ENCODE measurements at regions not wholly inside any gene's neighbourhood (a gene's known extent, or its start where the extent isn't known, plus 50 kb on each side); places are given as distances from the start of the nearest gene placed in this dataset.
A peak's percentile ranks its signal among the peaks of the same experiment; 100 is the strongest.

GRCh38 chr2:220855296-220855695 is 716.8 kb downstream of the EPHA4 start:
- no peak for DNase-seq (ENCODE audit: low spot score)

DNA sequence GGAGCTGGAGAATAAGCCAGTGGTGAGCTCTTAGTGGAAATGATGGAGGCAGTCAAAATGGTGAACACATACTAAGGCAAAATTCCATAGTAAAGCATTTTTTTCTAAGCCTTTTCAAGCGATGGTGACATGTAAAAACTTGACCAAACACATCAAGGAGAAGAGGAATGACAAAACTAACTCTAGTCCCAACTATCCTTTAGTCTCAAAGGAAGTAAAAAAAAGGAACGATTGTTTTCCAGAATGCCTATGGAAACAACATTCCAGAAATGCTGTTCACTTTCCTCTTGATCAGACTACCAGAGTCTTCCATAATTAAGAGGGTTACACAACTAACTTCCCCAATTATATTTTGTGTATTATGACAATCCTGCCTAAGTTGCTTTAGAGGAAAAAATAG is 715.6 kb downstream of the EPHA4 start:
- no peak for DNase-seq (ENCODE audit: low spot score)

- DNase-seq (ENCODE audit: low spot score), result no peak
Observed at GRCh38 chr2:220857368-220857767, 714.7 kb downstream of the EPHA4 start.

GRCh38 chr2:220858101-220858500 is 714.0 kb downstream of the EPHA4 start:
- no peak for DNase-seq (ENCODE audit: low spot score)

DNA sequence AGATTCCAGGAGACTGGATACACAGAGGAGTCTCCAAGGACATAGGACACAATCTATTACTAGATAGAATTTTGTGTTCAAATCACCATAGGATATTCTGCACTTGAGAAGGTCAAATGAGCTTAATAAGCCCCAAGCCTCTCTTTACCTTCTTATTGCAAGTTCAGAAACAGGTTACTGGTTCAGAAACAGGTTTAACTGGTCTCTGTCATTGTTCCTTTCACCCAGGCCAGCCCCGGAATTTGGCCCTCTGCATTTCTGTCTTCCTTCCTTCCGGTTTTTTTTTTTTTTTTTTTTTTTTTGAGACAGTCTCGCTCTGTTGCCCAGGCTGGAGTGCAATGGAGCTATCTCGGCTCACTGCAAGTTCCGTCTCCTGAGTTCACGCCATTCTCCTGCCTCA is 700.2 kb downstream of the EPHA4 start:
- DNase-seq (ENCODE audit: low spot score), result no peak

- DNase-seq (ENCODE audit: low spot score), result no peak
Observed at GRCh38 chr2:220876080-220876824, 695.9 kb downstream of the EPHA4 start.

- DNase-seq (ENCODE audit: low spot score), result no peak
Observed at GRCh38 chr2:220877491-220877890, 694.6 kb downstream of the EPHA4 start.

DNA sequence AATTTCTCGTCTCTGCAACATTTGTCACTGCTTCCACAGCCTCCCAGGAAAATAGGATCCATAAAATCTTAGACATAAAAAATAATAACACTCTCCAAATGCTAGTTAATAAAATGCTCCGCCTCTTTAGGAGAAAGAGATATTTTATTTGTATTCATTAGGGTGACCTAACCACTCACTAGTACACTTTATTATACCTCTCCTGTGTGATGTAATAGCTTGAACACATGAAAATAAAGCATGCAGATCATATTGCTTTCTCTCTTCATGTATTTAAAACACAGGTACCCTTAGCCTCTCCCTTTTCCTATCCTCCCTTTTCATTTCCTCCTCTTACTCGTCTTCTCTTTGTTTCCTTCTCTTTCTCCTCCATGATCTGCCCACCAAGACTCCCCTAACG is 694.2 kb downstream of the EPHA4 start:
- no peak for DNase-seq (ENCODE audit: low spot score)

- DNase-seq (ENCODE audit: low spot score), result no peak
Observed at GRCh38 chr2:220880623-220881596, 691.2 kb downstream of the EPHA4 start.

DNA sequence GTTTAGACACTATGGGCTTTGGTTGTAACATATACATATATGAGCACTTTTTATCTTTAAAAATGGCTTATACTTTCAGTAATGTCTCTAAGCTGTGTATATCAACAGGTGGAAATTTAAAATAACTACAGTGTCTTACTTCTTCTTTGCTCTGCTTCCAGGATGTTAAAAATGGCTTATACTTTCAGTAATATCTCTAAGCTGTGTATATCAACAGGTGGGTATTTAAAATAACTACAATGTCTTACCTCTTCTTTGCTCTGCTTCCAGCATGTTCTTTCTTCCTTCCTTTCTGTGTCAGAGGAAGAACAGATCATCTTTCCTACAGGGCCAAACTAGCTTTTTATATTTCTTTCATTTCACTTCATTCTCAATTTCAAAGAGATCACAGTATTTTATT is 689.6 kb downstream of the EPHA4 start:
- DNase-seq (ENCODE audit: low spot score), result no peak

- no peak for DNase-seq (ENCODE audit: low spot score)
Observed at GRCh38 chr2:220885593-220885992, 686.5 kb downstream of the EPHA4 start.

DNA sequence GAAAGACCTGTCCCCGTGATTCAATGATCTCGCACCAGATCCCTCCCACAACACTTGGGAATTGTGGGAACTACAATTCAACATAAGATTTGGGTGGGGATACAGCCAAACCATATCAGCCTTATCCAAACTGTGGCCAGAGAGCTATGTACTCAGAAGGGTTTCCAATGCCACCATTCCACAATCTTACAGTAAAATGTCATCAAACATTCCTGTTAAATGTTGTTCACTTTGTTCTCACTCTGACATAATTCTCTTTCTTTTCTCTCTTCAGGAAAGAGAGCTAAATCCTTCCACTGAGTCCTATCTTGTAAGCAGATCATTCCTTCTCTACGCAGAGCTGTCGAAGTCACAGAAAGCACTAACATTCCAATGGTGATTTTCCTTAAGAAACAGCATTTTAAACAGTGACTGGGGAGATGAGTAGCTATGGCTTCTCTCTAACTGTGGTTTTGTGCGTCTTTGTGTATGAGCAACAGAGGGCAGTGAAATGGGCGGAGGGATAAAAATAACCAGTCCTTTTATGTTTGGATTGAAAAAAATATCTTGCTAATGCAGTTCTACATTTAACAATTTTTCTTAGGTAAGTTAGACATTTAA is 684.7 kb downstream of the EPHA4 start:
- no peak for DNase-seq (ENCODE audit: low spot score)

- DNase-seq (ENCODE audit: low spot score), result no peak
Observed at GRCh38 chr2:220887876-220888275, 684.2 kb downstream of the EPHA4 start.

- DNase-seq (ENCODE audit: low spot score), result no peak
Observed at GRCh38 chr2:220890931-220891330, 681.2 kb downstream of the EPHA4 start.

GRCh38 chr2:220891405-220891804 is 680.7 kb downstream of the EPHA4 start:
- DNase-seq (ENCODE audit: low spot score), result peak; percentile 65

- no peak for DNase-seq (ENCODE audit: low spot score)
Observed at GRCh38 chr2:220892018-220892634, 680.0 kb downstream of the EPHA4 start.

- no peak for DNase-seq (ENCODE audit: low spot score)
Observed at GRCh38 chr2:220893411-220893810, 678.7 kb downstream of the EPHA4 start.

- DNase-seq (ENCODE audit: low spot score), result no peak
Observed at GRCh38 chr2:220894069-220894468, 678.0 kb downstream of the EPHA4 start.

DNA sequence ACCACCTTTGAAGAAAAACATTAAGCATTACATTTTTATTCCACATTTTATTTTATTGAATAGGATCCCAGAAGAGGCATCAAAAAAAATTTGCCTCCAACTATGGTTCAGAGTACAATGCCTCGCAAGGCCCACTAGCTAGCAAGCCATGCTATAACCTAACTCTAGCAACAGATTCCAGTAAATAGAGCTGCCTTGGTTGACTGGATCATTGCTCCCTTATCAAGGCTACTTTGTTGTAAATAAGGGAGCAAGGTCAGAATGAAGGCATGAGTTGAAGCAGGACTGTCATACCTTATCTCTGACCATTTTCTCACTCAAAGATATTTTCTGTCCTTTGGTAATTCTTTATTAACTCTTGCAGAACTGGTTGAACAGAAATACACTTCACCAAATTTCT is 672.6 kb downstream of the EPHA4 start:
- no peak for DNase-seq (ENCODE audit: low spot score)

GRCh38 chr2:220904015-220904414 is 668.1 kb downstream of the EPHA4 start:
- no peak for DNase-seq (ENCODE audit: low spot score)

DNA sequence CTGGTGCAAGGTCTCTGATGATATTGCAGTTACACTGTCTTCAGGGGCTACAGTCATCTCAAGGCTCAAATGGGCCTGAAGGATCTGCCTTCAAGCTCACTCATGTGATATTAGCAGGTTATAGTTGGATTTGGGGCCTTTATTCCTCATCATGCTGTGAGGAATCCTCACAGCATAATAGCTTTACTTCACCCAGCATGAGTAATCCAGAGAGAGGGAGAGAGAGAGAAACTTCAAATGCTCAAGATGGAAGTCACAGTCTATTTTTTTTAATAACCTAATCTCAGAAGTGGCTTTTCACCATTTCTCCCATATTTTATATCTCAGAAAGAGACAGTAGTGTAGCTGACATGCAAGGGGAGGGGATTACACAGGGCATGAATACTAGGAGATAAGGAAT is 658.7 kb downstream of the EPHA4 start:
- DNase-seq (ENCODE audit: low spot score), result no peak

GRCh38 chr2:220915092-220915623 is 656.9 kb downstream of the EPHA4 start:
- DNase-seq (ENCODE audit: low spot score), result no peak

Data from iPS-NIHi11 (cell line).